Colon (tissue), 2 donors: ENCODE measurements at regions not wholly inside any gene's neighbourhood (a gene's known extent, or its start where the extent isn't known, plus 50 kb on each side); places are given as distances from the start of the nearest gene placed in this dataset.
"Not testable (repeated sequence)": the region's sequence is repeated elsewhere in the genome, so short reads cannot be mapped to it uniquely, and the experiment has no call there.

Source experiments
- FAIRE-seq: peaks from 2 replicates; lab custom pipeline; 2012; peaks lifted over from hg19 to GRCh38; lab: Jason Lieb, UNC
- donor health status: control.
- donor health status: control.

DNA sequence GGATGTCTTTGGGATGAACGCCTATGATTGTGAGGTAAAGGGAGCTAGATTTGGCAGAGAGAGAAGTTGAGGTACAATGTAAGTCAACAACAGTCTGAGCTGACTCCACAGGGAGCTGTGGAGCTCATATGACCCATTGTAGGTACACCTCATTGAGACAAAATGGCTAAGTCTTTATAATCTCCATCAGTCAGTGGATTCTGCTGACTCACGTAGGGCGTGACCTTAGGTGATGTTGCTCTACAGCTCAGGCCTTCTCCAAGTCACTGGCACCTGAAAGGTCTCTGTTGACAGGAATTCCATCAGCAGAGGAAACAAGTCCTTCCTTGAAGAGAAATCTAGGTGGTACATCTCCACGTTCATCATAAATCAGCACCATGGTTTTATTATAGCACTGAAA lies 118.2 kb upstream of the PRR16 start:
- no peak for FAIRE-seq

- FAIRE-seq, result not testable (repeated sequence)
These were observed 113.0 kb upstream of the PRR16 start for GRCh38 chr5:120351071-120351470.

- FAIRE-seq, result no peak
These were observed 110.0 kb upstream of the PRR16 start for GRCh38 chr5:120354126-120354525.

- FAIRE-seq, result no peak
These were observed 105.2 kb upstream of the PRR16 start for GRCh38 chr5:120358949-120359348.

- no peak for FAIRE-seq
These were observed 102.2 kb upstream of the PRR16 start for GRCh38 chr5:120361941-120362340.

DNA sequence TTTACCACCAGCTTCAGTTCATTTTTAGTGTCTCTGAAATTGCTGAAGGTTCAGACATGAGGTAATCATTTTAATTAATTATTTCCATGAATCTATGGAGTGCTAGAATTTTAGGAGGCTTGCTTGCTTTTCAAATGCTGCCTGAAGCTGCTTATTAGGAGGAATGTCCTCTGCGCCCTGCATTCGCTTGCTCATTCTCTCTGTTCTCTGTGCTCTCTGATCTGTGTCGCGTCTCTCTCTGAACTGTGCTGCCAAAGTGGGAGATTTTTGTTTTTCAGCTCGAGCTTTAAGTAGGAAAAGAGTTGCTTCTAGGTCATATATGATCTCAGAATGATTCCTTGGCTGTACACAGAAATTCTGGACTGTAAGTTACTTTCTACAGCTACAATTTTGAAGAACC lies 101.7 kb upstream of the PRR16 start:
- FAIRE-seq, result no peak

GRCh38 chr5:120365656-120366446 lies 98.2 kb upstream of the PRR16 start:
- FAIRE-seq, result no peak

DNA sequence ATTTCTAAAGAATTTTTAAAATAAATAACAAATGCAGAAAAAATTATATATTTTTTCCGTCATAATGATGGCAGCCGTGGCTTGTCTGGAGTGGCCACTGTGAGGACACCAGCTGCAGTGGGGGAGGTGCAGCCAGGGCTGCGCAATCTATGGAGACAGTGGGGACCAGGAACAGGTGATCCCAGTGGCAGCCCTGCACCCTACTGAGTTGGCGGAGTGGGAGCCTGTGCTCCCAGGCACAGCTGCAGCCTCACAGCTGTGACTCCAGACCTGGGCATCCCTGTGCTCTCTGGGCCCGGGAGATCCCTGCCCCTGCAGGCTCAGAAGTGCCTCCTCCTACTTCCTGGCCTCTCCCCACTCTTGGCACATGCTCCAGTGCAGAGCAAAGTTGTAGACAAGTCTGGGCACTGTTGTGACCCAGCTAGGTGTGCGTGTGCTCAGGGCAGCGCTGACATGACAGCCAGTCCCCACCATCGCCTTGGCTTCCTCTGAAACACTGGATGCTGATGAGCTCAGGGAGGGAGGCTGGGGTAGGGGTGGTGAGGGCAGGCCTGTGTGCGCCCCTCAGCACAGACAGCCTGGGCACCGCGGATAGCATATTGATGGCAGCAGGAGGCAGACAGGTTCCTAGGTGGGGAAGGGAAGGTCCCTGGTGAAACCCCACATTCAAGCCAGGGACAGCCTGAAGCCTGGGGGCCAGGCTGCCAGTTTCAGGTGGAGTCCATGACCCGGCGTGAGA lies 96.0 kb upstream of the PRR16 start:
- FAIRE-seq, result no peak

DNA sequence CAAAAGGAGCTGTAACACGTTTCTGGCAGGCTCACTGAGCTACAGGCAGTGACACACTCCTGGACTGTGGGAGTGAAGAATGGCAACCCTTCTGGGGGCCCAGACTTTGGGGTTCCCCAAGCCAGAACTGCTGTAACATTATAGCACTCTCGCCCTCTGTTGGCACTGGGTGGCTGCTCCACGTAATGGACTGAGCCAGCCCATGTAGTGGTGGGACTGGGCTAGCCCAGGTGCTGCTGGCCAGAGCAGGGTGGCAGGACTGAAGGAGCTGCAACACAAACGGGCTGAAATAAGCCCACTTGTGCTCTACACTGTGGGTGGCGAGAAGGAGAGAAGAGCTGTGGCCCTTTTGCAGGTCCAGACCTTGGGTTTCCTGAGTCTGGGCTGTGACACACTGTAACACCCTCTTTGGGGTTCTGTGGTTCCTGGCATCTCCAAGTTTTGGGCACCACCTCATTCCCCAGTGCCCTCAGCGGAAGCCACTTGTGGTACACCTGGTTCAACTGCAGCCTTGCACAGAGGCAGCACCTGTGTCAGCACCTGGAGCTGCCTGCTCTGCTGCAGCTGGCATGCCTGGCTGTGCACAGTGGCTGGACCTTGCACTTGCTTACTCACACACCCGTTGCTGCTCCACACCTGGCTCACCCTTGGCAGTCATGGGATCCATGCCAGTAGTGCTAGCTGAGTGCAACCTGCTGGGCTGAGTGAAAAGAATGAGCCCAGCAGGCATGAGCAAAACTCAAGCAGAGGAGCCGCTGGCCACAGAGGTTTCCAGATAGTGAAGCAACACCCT lies 95.0 kb upstream of the PRR16 start:
- FAIRE-seq, result no peak

DNA sequence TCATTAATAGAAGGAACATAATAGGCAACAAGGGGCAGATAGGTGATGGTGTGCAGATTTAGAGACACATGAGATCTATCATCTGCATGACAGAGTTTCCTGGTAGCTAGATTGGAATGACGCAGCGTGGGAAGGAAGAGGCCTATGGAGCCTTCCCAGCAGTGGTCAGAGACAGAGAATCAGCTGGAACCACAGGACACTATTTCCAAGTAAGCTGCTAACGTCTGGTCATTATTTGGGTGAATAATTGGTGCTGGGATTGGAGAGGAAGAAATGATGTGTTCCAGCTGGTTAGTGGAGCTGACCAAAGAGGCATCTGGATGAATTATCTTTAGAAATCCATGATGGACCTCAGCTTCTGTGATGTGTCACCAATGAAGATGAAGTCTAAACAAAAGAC lies 91.2 kb upstream of the PRR16 start:
- no peak for FAIRE-seq

DNA sequence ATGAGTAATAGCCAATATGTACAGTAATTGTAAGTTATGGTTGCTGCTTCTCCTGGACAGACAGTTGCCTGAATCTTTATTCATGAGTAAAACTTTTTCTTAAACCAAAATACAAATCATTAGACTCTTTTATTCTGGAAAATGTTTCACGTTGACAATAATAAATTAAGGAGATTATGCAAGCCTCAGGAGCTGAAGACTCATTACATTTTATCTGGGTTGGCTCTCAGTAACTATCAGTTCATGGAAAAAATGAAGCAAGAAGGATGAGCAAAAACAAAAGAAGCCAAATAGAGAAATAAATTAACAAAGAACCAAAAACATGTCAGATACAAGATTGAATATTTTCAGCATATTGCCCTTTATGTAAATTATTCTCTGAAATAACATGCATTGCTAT lies 88.9 kb upstream of the PRR16 start:
- FAIRE-seq, result no peak

DNA sequence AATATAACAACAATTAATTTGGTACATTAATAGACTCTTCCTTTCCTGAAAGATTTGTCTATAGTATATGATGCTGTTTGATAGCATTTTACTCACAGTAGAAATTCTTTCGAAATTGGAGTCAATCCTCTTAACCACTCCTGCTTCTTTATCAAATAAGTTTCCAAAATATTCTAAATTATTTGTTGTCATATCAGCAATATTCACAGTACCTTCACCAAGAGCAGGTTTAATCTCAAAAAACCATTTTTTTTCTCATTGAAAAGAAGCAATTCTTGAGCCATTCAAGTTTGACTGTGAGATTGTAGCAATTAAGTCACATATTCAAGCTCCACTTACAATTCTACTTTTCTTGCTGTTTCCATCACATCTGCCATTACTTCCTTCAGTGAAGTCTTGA lies 83.5 kb upstream of the PRR16 start:
- no peak for FAIRE-seq

DNA sequence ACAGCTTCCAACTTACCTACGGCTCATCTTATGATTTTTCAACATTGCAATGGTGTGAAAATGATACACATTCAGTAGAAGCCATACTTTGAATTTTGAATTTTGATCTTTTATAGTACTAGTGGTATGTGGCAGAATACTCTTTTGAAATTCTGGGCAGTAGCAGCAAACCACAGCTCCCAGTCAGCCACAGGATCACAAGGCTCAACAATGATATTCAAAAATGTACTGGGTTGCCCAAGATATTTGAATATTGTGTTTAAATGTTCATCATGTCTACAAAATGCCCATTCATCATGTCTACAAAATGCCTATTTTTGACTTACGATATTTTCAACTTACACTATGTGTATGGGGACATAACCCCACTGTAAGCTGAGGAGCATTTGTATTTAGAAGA lies 81.3 kb upstream of the PRR16 start:
- no peak for FAIRE-seq

- FAIRE-seq, result no peak
These were observed 77.1 kb upstream of the PRR16 start for GRCh38 chr5:120386981-120387380.

- no peak for FAIRE-seq
These were observed 75.9 kb upstream of the PRR16 start for GRCh38 chr5:120388016-120388781.

DNA sequence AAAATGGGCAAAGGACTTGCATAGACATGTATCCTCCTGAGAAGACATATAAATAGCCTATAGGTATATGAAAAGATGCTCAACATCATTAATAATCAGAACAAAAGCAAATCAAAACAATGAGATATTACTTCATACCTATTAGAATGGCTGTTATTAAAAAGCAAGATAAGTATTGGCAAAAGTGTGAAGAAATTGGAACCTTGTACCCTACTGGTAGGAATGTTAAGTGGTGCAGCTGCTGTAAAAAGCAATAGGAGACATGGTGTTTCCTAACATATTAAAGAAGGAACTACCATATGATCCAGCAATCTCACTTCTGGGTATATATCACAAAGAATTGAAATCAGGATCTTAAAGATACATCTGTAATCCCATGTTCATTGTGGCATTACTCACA lies 69.8 kb upstream of the PRR16 start:
- no peak for FAIRE-seq

DNA sequence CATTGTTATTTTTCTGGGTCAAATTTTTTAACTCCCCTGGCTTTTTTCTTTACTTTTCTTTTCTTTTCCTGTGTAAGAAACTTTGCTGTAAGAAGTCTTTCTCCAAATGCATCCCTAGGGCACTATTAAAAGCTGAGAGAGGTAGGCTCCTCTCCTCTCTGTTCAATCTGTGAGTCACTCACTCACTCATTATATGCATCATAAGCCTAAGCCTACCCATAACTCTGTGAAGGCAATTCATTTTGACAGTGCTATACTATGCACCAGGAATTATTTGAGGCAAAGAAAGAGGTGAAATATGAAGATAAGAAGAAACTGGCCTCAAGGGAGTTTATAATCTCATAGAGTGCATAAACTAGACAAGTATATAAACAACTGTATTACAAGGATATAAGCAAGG lies 67.9 kb upstream of the PRR16 start:
- FAIRE-seq, result no peak

DNA sequence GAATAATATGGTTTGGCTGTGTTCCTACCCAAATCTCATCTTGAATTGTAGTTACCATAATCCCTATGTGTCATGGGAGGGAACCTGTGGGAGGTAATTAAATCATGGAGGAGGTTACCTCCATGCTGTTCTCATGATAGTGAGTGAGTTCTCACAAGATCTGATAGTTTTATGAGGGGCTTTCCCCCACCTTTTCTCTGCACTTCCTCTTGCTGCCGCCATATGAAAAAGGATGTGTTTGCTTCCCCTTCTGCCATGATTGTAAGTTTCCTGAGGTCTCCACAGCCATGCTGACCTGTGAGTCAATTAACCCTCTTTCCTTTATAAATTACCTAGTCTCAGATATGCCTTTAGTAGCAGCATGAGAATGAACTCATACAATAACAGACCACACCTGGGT lies 63.7 kb upstream of the PRR16 start:
- no peak for FAIRE-seq

- FAIRE-seq, result no peak
These were observed 61.5 kb upstream of the PRR16 start for GRCh38 chr5:120402606-120403005.

- no peak for FAIRE-seq
These were observed 58.7 kb upstream of the PRR16 start for GRCh38 chr5:120405286-120405864.

- FAIRE-seq, result no peak
These were observed 58.2 kb upstream of the PRR16 start for GRCh38 chr5:120405923-120406322.

- FAIRE-seq, result no peak
These were observed 50.4 kb upstream of the PRR16 start for GRCh38 chr5:120413686-120414085.
